CD8-positive, alpha-beta memory T cell (primary cell): ENCODE measurements at regions not wholly inside any gene's neighbourhood (a gene's known extent, or its start where the extent isn't known, plus 50 kb on each side); places are given as distances from the start of the nearest gene placed in this dataset.

Experiments used
- CTCF ChIA-PET: fragments of 350-600 bp; sonication (Branson Sonifier 250); formaldehyde crosslinking; loops from one replicate; lab custom pipeline; 2021; ENCODE audit warnings: antibody characterized with exemption; lab: Charles Lee
- POLR2A ChIA-PET: fragments of 350-600 bp; sonication (Branson Sonifier 250); formaldehyde crosslinking; loops from one replicate; lab custom pipeline; 2021; ENCODE audit warnings: antibody characterized with exemption; lab: Charles Lee
- DNase-seq, 5 donors: peaks; one replicate each; pipeline versions ENCODE4 v3.0.0 to v3.0.0-alpha.2; 2020 to 2022; ENCODE audit warnings: mixed read lengths in 1 of 5
- H3K27ac ChIP-seq: one replicate; pipeline ENCODE4 v1.7.0; 2013; ENCODE audit warnings: low read depth, mild to moderate bottlenecking, low read length, moderate library complexity
- H3K27me3 ChIP-seq: 2 replicates; pipeline ENCODE4 v1.7.0; 2013; ENCODE audit warnings: low read length, mild to moderate bottlenecking; ENCODE audit not compliant: insufficient read depth, poor library complexity, severe bottlenecking
- H3K36me3 ChIP-seq: 2 replicates; pipeline ENCODE4 v1.7.0; 2013; ENCODE audit warnings: mild to moderate bottlenecking, low read length, moderate library complexity; ENCODE audit not compliant: insufficient read depth
- H3K4me1 ChIP-seq: 2 replicates; pipeline ENCODE4 v1.7.0; 2013; ENCODE audit warnings: mild to moderate bottlenecking, low read length, moderate library complexity; ENCODE audit not compliant: insufficient read depth
- H3K4me3 ChIP-seq: 2 replicates; pipeline ENCODE4 v1.7.0; 2013; ENCODE audit warnings: mild to moderate bottlenecking, low read length
- H3K9me3 ChIP-seq: 2 replicates; pipeline ENCODE4 v1.7.0; 2013; ENCODE audit warnings: mild to moderate bottlenecking, low read length
- H3K27ac Mint-ChIP-seq, 8 donors: one replicate each; pipeline ENCODE4 v1.8.0; 2020 to 2021; ENCODE audit warnings: mixed read lengths in 8 of 8, mild to moderate bottlenecking in 6 of 8, inconsistent platforms in 3 of 8, moderate library complexity in 3 of 8
- H3K27me3 Mint-ChIP-seq, 2 donors: one replicate each; pipeline ENCODE4 v1.8.0; 2020 to 2021; ENCODE audit warnings: mixed read lengths in 2 of 2, mild to moderate bottlenecking in 1 of 2, moderate library complexity in 1 of 2
- H3K36me3 Mint-ChIP-seq, 3 donors: one replicate each; pipeline ENCODE4 v1.8.0; 2020 to 2021; ENCODE audit warnings: mixed read lengths in 3 of 3, inconsistent platforms in 1 of 3, mild to moderate bottlenecking in 1 of 3
- H3K4me1 Mint-ChIP-seq, 3 donors: one replicate each; pipeline ENCODE4 v1.8.0; 2020 to 2021; ENCODE audit warnings: mixed read lengths in 3 of 3, inconsistent platforms in 1 of 3, mild to moderate bottlenecking in 1 of 3
- H3K4me3 Mint-ChIP-seq, 7 donors: one replicate each; pipeline ENCODE4 v1.8.0; 2020 to 2021; ENCODE audit warnings: mixed read lengths in 7 of 7, mild to moderate bottlenecking in 6 of 7, moderate library complexity in 4 of 7, inconsistent platforms in 2 of 7
- H3K9me3 Mint-ChIP-seq, 5 donors: one replicate each; pipeline ENCODE4 v1.8.0; 2020 to 2022; ENCODE audit warnings: mixed read lengths in 5 of 5, mild to moderate bottlenecking in 3 of 5, moderate library complexity in 2 of 5, inconsistent platforms in 1 of 5

- H3K27ac Mint-ChIP-seq: no peak overlapping the region
- Histone ChIP-seq H3K4me1 (no peaks in the 10 kb centered on the region), H3K9me3 (no peaks in the 10 kb centered on the region), H3K27ac (no peak overlapping the region), H3K36me3 (no peaks in the 10 kb centered on the region), H3K4me3 (no peak overlapping the region), H3K27me3 (no peaks in the 10 kb centered on the region)
- H3K4me1 Mint-ChIP-seq: no peaks in the 10 kb centered on the region
- ChIA-PET POLR2A (no interaction called here), CTCF (no interaction called here)
- DNase-seq: no peak
- peaks cover 0 to 2% (median 0%) of the 10 kb centered on the region in 5 donors for H3K9me3 Mint-ChIP-seq
- no peaks in the 10 kb centered on the region for H3K36me3 Mint-ChIP-seq
- H3K4me3 Mint-ChIP-seq: no peak overlapping the region
- peaks cover 3 to 7% of the 10 kb centered on the region in 2 donors for H3K27me3 Mint-ChIP-seq
Observed at GRCh38 chr16:13798211-13798610, 121.7 kb upstream of the ERCC4 start.

GRCh38 chr16:13803974-13804373 lies 116.0 kb upstream of the ERCC4 start:
- Histone ChIP-seq H3K9me3 (no peaks in the 10 kb centered on the region), H3K4me3 (no peak overlapping the region), H3K36me3 (no peaks in the 10 kb centered on the region), H3K27me3 (no peaks in the 10 kb centered on the region), H3K4me1 (no peaks in the 10 kb centered on the region), H3K27ac (no peak overlapping the region)
- Mint-ChIP-seq H3K27ac (no peak overlapping the region), H3K36me3 (no peaks in the 10 kb centered on the region), H3K27me3 (peaks cover 0 to 9% of the 10 kb centered on the region in 2 donors), H3K9me3 (peaks cover 0 to 3% (median 0%) of the 10 kb centered on the region in 5 donors), H3K4me1 (no peaks in the 10 kb centered on the region), H3K4me3 (no peak overlapping the region)
- DNase-seq: no peak
- CTCF ChIA-PET: no interaction called here
- POLR2A ChIA-PET: no interaction called here

DNA sequence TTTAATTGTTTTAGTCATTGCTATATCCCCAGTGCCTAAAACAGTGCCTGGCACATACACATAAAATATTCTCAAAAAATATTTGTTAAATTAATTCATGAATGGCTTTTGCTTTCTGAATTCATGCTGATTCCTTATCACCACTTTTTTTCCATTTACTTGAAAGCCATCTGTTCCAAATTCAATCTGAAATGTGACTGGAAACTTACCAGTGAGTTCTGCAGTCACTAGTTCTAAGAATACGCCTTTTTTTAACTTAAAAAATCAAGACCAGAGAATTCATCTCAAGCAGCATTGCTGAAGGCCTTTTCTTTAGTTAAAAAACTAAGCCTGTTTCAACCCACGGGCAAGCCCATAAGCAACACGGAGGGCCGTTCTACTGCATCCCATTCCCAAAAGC lies 114.0 kb upstream of the ERCC4 start:
- no peaks in the 10 kb centered on the region for H3K4me1 ChIP-seq
- H3K4me1 Mint-ChIP-seq: no peaks in the 10 kb centered on the region
- CTCF ChIA-PET: no interaction called here
- H3K27ac Mint-ChIP-seq: no peak overlapping the region
- no peaks in the 10 kb centered on the region for H3K9me3 ChIP-seq
- no peaks in the 10 kb centered on the region for H3K27me3 ChIP-seq
- no peak overlapping the region for H3K4me3 Mint-ChIP-seq
- no peaks in the 10 kb centered on the region for H3K36me3 ChIP-seq
- H3K4me3 ChIP-seq: no peak overlapping the region
- POLR2A ChIA-PET: no interaction called here
- no peak overlapping the region for H3K27ac ChIP-seq
- peaks cover 0 to 3% (median 0%) of the 10 kb centered on the region in 5 donors for H3K9me3 Mint-ChIP-seq
- no peak for DNase-seq
- no peaks in the 10 kb centered on the region for H3K36me3 Mint-ChIP-seq
- H3K27me3 Mint-ChIP-seq: peaks cover 0 to 9% of the 10 kb centered on the region in 2 donors

DNA sequence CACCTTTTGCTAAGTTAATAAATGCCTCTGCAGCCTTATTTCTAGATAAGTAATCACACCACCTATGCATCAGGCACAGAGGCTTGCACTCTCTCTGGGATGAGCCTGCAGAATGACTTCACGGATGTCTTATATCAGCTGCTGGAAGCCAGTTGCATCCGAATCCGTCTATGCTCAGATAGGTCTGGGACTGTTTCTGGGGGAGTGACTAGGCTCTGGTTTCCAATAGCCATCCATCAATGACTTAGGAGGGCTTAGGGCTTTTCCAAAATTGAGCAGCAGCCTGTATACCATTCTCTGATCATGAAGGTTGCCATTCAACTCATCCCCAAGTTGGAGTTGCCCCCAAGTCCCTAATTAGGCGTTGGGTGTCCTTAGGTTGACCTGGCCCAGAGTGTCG lies 113.3 kb upstream of the ERCC4 start:
- Mint-ChIP-seq H3K36me3 (no peaks in the 10 kb centered on the region), H3K27ac (no peak overlapping the region), H3K9me3 (peaks cover 0 to 3% (median 0%) of the 10 kb centered on the region in 5 donors), H3K4me1 (no peaks in the 10 kb centered on the region), H3K4me3 (no peak overlapping the region), H3K27me3 (peaks cover 0 to 10% of the 10 kb centered on the region in 2 donors)
- H3K9me3 ChIP-seq: no peaks in the 10 kb centered on the region
- ChIA-PET POLR2A (no interaction called here), CTCF (no interaction called here)
- H3K4me1 ChIP-seq: no peaks in the 10 kb centered on the region
- DNase-seq: no peak
- H3K4me3 ChIP-seq: no peak overlapping the region
- no peaks in the 10 kb centered on the region for H3K36me3 ChIP-seq
- no peak overlapping the region for H3K27ac ChIP-seq
- no peaks in the 10 kb centered on the region for H3K27me3 ChIP-seq

DNA sequence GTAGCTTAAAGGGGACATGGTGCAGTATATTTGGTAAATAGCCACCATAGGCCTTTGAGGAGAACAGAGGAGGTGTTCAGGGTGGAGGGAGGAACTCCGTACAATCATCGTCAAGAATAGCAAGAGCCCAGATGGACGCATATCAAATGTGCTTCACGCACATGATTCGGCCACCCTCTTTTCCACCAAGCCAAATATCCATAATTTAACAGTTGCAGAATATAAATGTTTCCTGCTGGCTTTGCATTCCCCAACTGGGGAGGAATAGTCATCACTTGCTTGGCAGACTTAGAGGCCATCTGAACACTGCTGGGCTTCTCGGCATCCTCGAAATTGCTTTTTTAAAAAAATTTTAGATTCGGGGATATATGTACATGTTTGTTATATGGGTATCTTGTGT lies 111.9 kb upstream of the ERCC4 start:
- H3K9me3 ChIP-seq: no peaks in the 10 kb centered on the region
- H3K4me3 ChIP-seq: no peak overlapping the region
- no peak overlapping the region for H3K4me3 Mint-ChIP-seq
- H3K27me3 ChIP-seq: no peaks in the 10 kb centered on the region
- H3K27me3 Mint-ChIP-seq: peaks cover 0 to 13% of the 10 kb centered on the region in 2 donors
- H3K36me3 ChIP-seq: no peaks in the 10 kb centered on the region
- no peaks in the 10 kb centered on the region for H3K36me3 Mint-ChIP-seq
- no peak for DNase-seq
- no peak overlapping the region for H3K27ac Mint-ChIP-seq
- ChIA-PET CTCF (no interaction called here), POLR2A (no interaction called here)
- no peaks in the 10 kb centered on the region for H3K4me1 ChIP-seq
- H3K9me3 Mint-ChIP-seq: peaks cover 0 to 3% (median 0%) of the 10 kb centered on the region in 5 donors
- no peak overlapping the region for H3K27ac ChIP-seq
- H3K4me1 Mint-ChIP-seq: no peaks in the 10 kb centered on the region

- H3K4me3 Mint-ChIP-seq: no peak overlapping the region
- no peak overlapping the region for H3K4me3 ChIP-seq
- no peaks in the 10 kb centered on the region for H3K4me1 Mint-ChIP-seq
- no peaks in the 10 kb centered on the region for H3K9me3 ChIP-seq
- ChIA-PET POLR2A (no interaction called here), CTCF (no interaction called here)
- no peaks in the 10 kb centered on the region for H3K36me3 ChIP-seq
- H3K9me3 Mint-ChIP-seq: peaks cover 0 to 3% (median 0%) of the 10 kb centered on the region in 5 donors
- no peaks in the 10 kb centered on the region for H3K36me3 Mint-ChIP-seq
- DNase-seq: no peak
- H3K27ac ChIP-seq: no peak overlapping the region
- H3K27ac Mint-ChIP-seq: no peak overlapping the region
- peaks cover 0 to 12% of the 10 kb centered on the region in 2 donors for H3K27me3 Mint-ChIP-seq
- no peaks in the 10 kb centered on the region for H3K27me3 ChIP-seq
- H3K4me1 ChIP-seq: no peaks in the 10 kb centered on the region
Observed at GRCh38 chr16:13809765-13810164, 110.2 kb upstream of the ERCC4 start.

GRCh38 chr16:13811834-13812233 lies 108.1 kb upstream of the ERCC4 start:
- POLR2A ChIA-PET: no interaction called here

GRCh38 chr16:13816701-13817100 lies 103.3 kb upstream of the ERCC4 start:
- Mint-ChIP-seq H3K27me3 (peaks cover 4 to 6% of the 10 kb centered on the region in 2 donors), H3K27ac (no peak overlapping the region), H3K36me3 (no peaks in the 10 kb centered on the region), H3K9me3 (peaks cover 0 to 5% (median 2%) of the 10 kb centered on the region in 5 donors), H3K4me3 (no peak overlapping the region), H3K4me1 (no peaks in the 10 kb centered on the region)
- Histone ChIP-seq H3K4me3 (no peak overlapping the region), H3K27me3 (no peaks in the 10 kb centered on the region), H3K27ac (no peak overlapping the region), H3K9me3 (no peaks in the 10 kb centered on the region), H3K36me3 (no peaks in the 10 kb centered on the region), H3K4me1 (no peaks in the 10 kb centered on the region)
- POLR2A ChIA-PET: no interaction called here
- no peak for DNase-seq
- CTCF ChIA-PET: no interaction called here

More at GRCh38 chr16:13811834-13812233, 108.1 kb upstream of the ERCC4 start:
- Mint-ChIP-seq H3K4me1 (no peaks in the 10 kb centered on the region), H3K36me3 (no peaks in the 10 kb centered on the region), H3K27me3 (peaks cover 0 to 11% of the 10 kb centered on the region in 2 donors), H3K9me3 (peaks cover 0 to 3% (median 0%) of the 10 kb centered on the region in 5 donors), H3K4me3 (no peak overlapping the region), H3K27ac (no peak overlapping the region)
- Histone ChIP-seq H3K36me3 (no peaks in the 10 kb centered on the region), H3K27ac (no peak overlapping the region), H3K9me3 (no peaks in the 10 kb centered on the region), H3K4me3 (no peak overlapping the region), H3K4me1 (no peaks in the 10 kb centered on the region), H3K27me3 (no peaks in the 10 kb centered on the region)
- DNase-seq: no peak
- CTCF ChIA-PET: no interaction called here

DNA sequence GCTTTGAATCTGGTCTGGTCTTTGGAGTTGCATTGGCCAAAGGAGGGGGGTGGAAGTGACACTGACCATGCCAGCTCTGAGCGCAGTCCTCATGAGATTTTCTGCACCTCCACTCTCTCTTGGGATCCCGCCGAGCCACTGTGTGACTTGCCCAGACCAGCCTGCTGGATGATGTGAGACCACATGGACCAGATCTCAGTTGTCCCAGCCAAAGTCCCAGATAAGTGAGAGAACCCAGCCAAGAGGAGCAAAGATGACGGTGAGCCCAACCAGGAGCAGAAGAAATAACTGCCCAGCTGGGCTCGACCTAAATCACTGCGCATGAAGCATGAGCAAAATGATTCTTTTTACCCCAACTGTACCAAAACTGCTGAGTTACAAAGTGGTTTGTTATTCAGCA lies 96.5 kb upstream of the ERCC4 start:
- Histone ChIP-seq H3K4me3 (no peak overlapping the region), H3K36me3 (no peaks in the 10 kb centered on the region), H3K9me3 (no peaks in the 10 kb centered on the region), H3K4me1 (no peaks in the 10 kb centered on the region), H3K27me3 (no peaks in the 10 kb centered on the region), H3K27ac (no peak overlapping the region)
- ChIA-PET CTCF (no interaction called here), POLR2A (no interaction called here)
- no peaks in the 10 kb centered on the region for H3K36me3 Mint-ChIP-seq
- H3K27ac Mint-ChIP-seq: no peak overlapping the region
- H3K9me3 Mint-ChIP-seq: peaks cover 0 to 9% (median 4%) of the 10 kb centered on the region in 5 donors
- DNase-seq: no peak
- no peak overlapping the region for H3K4me3 Mint-ChIP-seq
- no peaks in the 10 kb centered on the region for H3K4me1 Mint-ChIP-seq
- peaks cover 0 to 4% of the 10 kb centered on the region in 2 donors for H3K27me3 Mint-ChIP-seq
